D721Med (cell line): ENCODE measurements at regions not wholly inside any gene's neighbourhood (a gene's known extent, or its start where the extent isn't known, plus 50 kb on each side); places are given as distances from the start of the nearest gene placed in this dataset.

Source experiments
- DNase-seq: peaks from one replicate; pipeline ENCODE4 v3.0.0; 2011; ENCODE audit warnings: low spot score; ENCODE audit not compliant: insufficient read length
- FAIRE-seq: peaks from 2 replicates; lab custom pipeline; 2011; peaks lifted over from hg19 to GRCh38; lab: Jason Lieb, UNC
- TF ChIP-seq, protein P1 (sequence below): IDR thresholded peaks from 2 replicates; pipeline ENCODE4 v1.5.1; 2012; ENCODE audit warnings: mild to moderate bottlenecking, control low read depth; ENCODE audit not compliant: insufficient read depth; ENCODE audit errors: missing control alignments

DNA sequence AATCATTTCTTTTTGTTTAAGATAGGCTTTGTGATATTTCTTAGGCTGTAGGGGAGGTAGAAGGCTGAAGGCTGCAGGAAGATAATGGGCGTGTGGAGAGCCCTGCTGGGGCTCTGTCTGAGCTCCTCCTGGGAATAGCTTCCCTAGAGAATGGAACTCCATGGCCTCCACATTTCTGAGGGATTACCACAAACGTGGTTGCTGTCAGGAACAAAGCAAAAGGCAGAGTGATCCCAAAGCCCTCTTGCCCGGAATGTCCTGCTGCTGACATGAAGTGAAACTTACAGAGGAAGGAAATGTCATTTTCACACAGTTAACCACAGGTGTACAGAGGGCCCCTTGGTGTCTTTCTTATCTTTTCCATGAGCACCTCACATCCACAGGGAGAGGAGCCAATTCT, 89.3 kb downstream of the DDIT4L start:
- TF ChIP-seq, protein P1, sequence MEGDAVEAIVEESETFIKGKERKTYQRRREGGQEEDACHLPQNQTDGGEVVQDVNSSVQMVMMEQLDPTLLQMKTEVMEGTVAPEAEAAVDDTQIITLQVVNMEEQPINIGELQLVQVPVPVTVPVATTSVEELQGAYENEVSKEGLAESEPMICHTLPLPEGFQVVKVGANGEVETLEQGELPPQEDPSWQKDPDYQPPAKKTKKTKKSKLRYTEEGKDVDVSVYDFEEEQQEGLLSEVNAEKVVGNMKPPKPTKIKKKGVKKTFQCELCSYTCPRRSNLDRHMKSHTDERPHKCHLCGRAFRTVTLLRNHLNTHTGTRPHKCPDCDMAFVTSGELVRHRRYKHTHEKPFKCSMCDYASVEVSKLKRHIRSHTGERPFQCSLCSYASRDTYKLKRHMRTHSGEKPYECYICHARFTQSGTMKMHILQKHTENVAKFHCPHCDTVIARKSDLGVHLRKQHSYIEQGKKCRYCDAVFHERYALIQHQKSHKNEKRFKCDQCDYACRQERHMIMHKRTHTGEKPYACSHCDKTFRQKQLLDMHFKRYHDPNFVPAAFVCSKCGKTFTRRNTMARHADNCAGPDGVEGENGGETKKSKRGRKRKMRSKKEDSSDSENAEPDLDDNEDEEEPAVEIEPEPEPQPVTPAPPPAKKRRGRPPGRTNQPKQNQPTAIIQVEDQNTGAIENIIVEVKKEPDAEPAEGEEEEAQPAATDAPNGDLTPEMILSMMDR: no peak
- DNase-seq (no peak), FAIRE-seq (no peak)

DNA sequence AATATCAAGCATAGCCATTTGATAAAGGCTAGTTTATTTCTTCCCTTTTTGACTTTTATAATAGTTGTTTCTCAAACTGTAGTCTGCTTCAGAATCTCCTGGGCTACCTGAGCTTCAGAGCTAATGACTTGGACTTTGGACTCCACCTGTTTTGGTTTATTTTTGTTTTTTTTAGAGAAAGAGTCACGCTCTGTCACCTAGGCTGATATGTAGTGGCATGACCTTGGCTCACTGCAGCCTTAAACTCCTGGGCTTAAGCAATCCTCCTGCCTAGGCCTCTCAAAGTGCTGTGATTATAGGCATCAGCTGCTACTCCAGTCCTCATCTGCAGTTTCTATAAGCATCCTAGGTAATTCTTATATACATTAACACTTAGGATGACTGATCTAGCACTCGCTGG, 90.5 kb downstream of the DDIT4L start:
- DNase-seq (no peak), FAIRE-seq (no peak)
- TF ChIP-seq, protein P1: no peak

GRCh38 chr4:100098681-100099080, 91.6 kb downstream of the DDIT4L start:
- FAIRE-seq (peak; percentile 81), DNase-seq (no peak)
- TF ChIP-seq, protein P1: no peak

- DNase-seq: no peak
- no peak for FAIRE-seq
- TF ChIP-seq, protein P1: no peak
Observed at GRCh38 chr4:100098011-100098545, 92.2 kb downstream of the DDIT4L start.

GRCh38 chr4:100095729-100096595, 94.3 kb downstream of the DDIT4L start:
- DNase-seq (no peak), FAIRE-seq (no peak)
- TF ChIP-seq, protein P1: peak; percentile 50

DNA sequence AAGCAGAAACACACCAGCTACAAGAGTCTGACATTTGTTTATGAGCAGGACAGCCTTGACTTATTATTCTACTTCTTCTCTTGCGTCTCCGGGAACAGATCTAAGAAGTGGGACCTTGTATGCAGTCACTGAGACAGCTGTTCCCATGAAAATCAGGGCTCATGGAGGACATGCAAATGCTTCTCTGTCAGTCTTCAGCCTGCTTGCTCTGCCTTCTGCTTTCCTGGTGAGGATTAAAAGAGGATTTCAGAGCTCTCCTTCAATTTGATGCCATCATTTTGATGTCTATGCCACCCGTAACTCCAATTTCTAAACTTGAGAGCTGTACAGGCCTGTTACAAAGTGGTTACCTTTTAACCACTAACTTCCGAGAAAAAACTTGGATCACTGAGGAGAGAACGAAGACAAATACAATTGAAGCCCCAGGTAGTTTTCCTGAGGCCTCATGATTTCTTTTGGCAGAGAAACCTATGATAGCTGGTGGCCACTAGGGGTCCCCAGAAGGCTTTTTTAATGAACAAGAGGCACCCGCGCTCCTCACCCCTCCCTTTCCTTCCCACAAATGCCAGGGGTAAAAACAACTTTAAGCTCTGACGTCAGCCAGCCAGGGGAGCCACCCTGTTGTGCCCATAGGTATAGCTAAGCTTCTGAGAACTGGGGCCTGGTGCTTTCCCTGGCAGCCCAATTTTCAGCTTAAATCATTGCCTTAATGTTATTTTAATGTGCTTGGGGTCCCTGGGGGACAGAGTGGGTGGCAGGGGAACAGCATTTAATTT, 97.0 kb downstream of the DDIT4L start:
- TF ChIP-seq, protein P1: peak; percentile 76
- DNase-seq (no peak), FAIRE-seq (no peak)
